Epithelial cell of esophagus (primary cell): ENCODE measurements at regions not wholly inside any gene's neighbourhood (a gene's known extent, or its start where the extent isn't known, plus 50 kb on each side); places are given as distances from the start of the nearest gene placed in this dataset.

ENCODE experiments used
- DNase-seq: peaks from one replicate; pipeline ENCODE4 v3.0.0; 2010; ENCODE audit warnings: low read depth
- H3K4me3 ChIP-seq: 2 replicates; pipeline ENCODE4 v1.5.1; 2011; ENCODE audit warnings: mild to moderate bottlenecking, low read length, control low read depth
- CTCF ChIP-seq: IDR thresholded peaks from 2 replicates; pipeline ENCODE4 v1.5.1; 2011; ENCODE audit warnings: low read depth, mild to moderate bottlenecking, low read length, control low read depth, inconsistent platforms; ENCODE audit not compliant: insufficient read depth; ENCODE audit errors: missing control alignments

GRCh38 chr15:68500363-68501258, 68.6 kb upstream of the ITGA11 start:
- no peak for DNase-seq
- H3K4me3 ChIP-seq: no peak overlapping the region
- TF ChIP-seq CTCF: no peak

GRCh38 chr15:68501259-68501591, 69.3 kb upstream of the ITGA11 start:
- H3K4me3 ChIP-seq: no peak overlapping the region
- no peak for DNase-seq
- TF ChIP-seq CTCF: no peak

- H3K4me3 ChIP-seq: no peak overlapping the region
- TF ChIP-seq CTCF: no peak
- DNase-seq: no peak
Measured at GRCh38 chr15:68501616-68502015, 69.7 kb upstream of the ITGA11 start.

- no peak for TF ChIP-seq CTCF
- no peak overlapping the region for H3K4me3 ChIP-seq
- no peak for DNase-seq
Measured at GRCh38 chr15:68502398-68502901, 70.5 kb upstream of the ITGA11 start.

- no peak overlapping the region for H3K4me3 ChIP-seq
- TF ChIP-seq CTCF: no peak
- no peak for DNase-seq
Measured at GRCh38 chr15:68503213-68503612, 71.2 kb upstream of the ITGA11 start.

- no peak for DNase-seq
- no peak for TF ChIP-seq CTCF
- H3K4me3 ChIP-seq: no peak overlapping the region
Measured at GRCh38 chr15:68503791-68504680, 72.1 kb upstream of the ITGA11 start.
